ENCODE measurements at regions not wholly inside any gene's neighbourhood (a gene's known extent, or its start where the extent isn't known, plus 50 kb on each side); places are given as distances from the start of the nearest gene placed in this dataset.
"Not testable (repeated sequence)": the region's sequence is repeated elsewhere in the genome, so short reads cannot be mapped to it uniquely, and the experiment has no call there.

GRCh38 chr7:56910973-56911372, 221.3 kb downstream of the ZNF479 start:
- not testable (repeated sequence) for TF ChIP-seq CTCF, POLR2A (IDR thresholded peaks at IDR 0.05)

Measured in Peyer's patch (tissue), 4 donors.